NCI-H774 (cell line): ENCODE measurements at regions not wholly inside any gene's neighbourhood (a gene's known extent, or its start where the extent isn't known, plus 50 kb on each side); places are given as distances from the start of the nearest gene placed in this dataset.

Source experiments
- DNase-seq: peaks from one replicate; lab custom pipeline; 2025; lab: John Stamatoyannopoulos, UW

GRCh38 chr10:4483811-4484210 is 342.2 kb upstream of the AKR1E2 start:
- no peak for DNase-seq

GRCh38 chr10:4482659-4483058 is 343.3 kb upstream of the AKR1E2 start:
- no peak for DNase-seq

GRCh38 chr10:4481192-4481591 is 344.8 kb upstream of the AKR1E2 start:
- DNase-seq, result no peak

GRCh38 chr10:4479342-4479741 is 346.7 kb upstream of the AKR1E2 start:
- DNase-seq, result no peak

DNA sequence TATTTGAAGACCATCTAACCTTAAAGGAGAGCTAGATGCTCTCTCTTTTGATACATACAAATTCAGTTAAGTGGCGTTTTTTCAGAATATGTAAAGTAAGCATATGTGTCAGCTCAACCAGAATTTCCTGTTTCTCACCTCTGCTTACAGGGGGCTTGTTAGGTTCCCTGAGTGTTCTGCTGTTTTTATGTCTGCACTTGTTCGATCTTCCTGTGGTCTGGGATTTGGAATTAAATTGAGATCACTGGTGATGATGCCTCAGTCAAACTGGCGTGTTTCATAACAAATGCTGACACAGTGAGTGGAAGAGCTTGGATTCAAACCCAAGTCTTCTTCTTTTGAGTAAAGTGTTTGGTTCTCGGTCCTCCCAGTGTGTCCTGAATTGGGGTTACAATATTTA is 348.3 kb upstream of the AKR1E2 start:
- no peak for DNase-seq

DNA sequence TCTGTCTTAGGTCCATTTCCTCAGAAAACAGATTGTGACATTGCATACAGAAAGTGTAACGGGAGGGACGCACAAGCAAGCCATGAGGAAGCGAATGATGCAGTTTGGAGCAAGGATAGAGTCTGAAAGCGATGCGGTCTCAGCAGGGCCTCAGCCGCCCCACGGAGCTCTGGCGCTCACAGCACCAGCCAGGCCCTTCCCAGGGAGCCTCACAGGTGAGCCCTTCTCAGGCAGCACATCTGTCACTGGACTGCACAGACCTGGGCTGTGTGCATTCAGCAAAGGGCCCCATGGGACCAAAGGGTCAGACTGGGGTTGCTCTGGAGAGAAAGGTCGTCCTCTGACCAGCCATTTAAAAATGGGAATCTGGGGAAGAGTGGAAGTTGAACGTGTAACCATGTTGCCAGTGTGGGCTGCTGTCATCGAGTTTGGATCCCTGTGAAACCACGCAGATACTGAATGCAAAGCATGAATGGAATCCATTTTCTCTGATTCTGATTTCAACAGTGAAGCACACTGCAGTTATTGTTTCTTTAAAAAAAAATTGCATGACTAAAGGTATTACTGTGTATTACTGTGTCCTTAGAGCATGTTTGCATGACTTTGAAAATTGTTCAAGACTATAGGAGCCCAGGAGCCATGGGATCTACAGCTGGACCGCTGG is 350.0 kb upstream of the AKR1E2 start:
- no peak for DNase-seq

- no peak for DNase-seq
Measured at GRCh38 chr10:4474829-4475228, 351.2 kb upstream of the AKR1E2 start.

GRCh38 chr10:4473977-4474376 is 352.0 kb upstream of the AKR1E2 start:
- no peak for DNase-seq

DNA sequence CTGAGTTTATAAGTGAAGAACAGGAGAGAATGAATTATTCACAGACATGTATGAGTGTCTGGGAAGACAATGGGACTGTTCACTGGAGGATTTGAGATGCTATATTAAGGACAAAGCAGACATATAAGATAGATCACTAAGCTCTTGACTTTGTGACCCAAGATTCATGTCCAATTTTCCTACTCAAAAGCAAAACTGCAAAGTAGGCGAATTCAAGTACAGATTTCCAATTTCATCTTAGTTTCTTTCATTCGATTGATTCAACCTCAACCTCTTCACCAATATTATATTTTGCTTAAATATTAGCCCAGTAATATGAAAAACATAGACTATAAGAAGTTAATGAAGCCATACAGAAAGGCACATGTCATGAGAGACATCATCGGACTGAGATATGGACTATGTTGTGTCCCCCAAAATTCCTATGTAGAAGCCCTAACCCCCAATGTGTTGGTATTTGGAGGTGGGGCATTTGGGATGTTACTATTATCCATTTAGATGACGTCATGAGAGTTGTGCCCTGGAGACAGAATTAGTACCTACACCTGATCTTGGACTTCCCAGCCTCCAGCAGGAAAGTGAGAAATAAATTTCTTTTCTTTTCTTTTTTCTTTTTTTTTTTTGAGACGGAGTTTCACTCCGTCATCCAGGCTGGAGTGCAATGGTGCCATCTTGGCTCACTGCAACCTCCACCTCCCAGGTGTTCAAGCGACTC is 353.7 kb upstream of the AKR1E2 start:
- no peak for DNase-seq

DNA sequence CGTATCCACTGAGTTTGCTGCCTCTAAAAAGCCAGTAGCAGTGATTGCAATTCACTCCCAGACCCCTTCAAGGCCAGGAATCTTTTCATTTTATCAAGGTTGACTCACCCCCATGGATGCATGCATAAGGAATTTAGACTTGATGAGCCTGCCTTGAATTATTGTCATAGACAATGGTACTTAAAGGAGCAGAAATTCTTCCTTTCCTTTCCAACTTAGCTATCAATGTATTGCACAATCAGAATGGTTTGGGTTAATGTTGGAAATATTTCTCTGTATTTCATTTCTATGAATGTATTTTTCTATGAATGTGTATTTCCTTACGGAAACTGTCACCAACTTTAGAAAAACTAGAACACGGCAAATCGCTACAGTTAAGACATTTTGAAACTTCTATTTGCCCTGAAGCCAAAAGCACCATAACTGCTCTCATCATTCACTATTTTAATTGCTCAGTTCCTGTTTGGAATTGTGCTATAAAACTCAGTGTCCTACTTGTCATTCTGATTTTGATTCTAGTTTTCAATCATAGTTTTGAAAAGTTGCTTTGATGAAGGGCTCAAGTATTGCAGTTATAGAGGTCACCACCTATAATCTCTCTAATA is 355.7 kb upstream of the AKR1E2 start:
- DNase-seq, result no peak

DNA sequence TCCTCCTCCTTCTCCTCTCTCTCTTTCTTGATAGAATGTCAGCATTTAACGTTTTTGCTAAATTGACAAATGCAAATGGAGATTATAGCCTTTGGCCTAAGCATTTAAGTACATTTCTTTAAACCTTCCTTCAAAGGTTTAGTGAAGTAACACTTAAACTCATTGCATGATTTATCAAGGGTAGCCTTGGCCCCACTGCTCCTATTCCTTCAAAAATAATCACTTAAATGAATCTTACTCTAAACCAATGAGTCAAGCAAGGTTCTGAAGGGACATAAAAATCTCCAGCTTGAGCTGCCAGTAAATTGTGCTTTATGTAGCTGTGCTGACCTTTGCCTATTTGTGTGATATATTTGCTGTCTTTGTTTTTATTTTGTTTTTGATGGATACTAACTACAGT is 358.5 kb upstream of the AKR1E2 start:
- DNase-seq, result no peak

DNA sequence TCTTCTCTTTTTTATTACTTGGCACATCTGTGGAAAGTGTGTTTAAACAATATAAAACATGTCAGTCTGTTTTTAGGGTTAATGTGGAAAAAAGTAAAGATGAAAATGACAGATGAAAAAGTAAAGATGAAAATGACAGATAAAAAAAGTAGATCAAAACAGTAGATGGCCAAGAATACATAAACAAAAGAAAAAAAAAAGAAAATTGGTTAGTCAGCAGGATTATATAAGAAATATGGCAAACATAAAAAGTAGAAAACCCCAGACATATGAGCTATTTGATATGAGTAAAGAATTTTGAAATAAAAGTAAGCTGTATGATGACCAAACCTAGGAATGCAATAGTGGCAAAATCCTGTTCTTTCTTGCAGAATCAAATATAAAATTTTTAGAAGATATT is 365.7 kb upstream of the AKR1E2 start:
- DNase-seq, result no peak

- no peak for DNase-seq
Measured at GRCh38 chr10:4459531-4459930, 366.5 kb upstream of the AKR1E2 start.

GRCh38 chr10:4457597-4457996 is 368.4 kb upstream of the AKR1E2 start:
- DNase-seq, result no peak

DNA sequence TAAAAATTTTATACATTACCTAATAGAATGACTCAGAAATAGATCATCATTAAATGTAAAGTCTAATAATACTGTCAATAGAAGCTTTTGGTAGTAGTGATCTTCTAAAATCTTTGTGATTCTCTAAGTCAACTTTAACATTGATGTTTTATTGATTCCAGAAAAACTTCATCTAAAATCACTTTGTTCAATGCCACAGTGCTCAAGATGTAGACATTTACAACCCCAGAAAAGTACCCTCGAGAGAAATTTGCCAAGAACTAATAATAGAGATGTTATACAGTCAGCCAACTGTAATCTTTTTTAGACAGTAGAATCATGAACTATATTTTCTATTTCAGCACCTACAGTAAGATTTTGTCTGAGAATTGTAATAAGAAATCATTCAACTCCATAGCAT is 369.2 kb upstream of the AKR1E2 start:
- no peak for DNase-seq

DNA sequence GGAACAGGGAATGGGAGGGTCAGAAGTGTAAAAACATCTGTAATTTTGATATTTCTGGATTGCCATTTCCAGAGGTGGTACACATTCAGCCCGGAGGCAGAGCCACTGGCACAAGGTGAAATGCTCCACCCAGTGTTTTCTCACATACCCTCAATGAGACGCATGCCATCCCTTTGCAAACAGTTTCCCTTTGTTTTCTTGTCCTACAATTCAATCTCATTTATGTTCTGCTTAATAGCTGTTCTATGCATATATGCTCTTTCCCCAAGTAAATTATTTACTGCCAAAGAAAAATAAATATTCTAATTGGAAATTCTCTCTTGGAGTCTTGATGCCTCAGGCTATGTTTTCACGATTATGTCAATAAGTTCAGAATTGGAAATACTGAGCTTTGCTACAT is 369.7 kb upstream of the AKR1E2 start:
- no peak for DNase-seq

- no peak for DNase-seq
Measured at GRCh38 chr10:4453950-4454349, 372.1 kb upstream of the AKR1E2 start.

- no peak for DNase-seq
Measured at GRCh38 chr10:4453276-4453675, 372.7 kb upstream of the AKR1E2 start.

- DNase-seq, result peak; percentile 48
Measured at GRCh38 chr10:4450981-4451908, 374.8 kb upstream of the AKR1E2 start.

- no peak for DNase-seq
Measured at GRCh38 chr10:4450169-4450568, 375.8 kb upstream of the AKR1E2 start.

DNA sequence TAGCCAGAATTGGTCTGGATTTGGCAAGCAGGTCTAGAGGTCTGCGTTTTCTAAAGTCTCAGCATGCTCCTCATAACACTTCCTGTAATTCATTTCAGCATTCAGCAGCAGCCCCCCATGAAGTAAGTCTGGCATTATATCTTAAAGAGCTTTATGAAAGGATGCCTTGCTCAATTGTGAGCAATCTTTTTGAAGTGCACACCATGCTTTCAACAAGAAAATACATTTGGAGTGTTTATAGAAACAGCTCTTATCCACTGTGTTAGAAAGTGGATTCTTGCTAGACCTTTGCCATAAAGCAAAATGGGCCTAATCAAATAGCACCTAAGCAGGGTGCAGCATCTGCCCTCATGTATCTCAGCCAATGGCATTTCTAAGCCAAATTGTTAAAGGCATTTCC is 378.0 kb upstream of the AKR1E2 start:
- DNase-seq, result no peak

DNA sequence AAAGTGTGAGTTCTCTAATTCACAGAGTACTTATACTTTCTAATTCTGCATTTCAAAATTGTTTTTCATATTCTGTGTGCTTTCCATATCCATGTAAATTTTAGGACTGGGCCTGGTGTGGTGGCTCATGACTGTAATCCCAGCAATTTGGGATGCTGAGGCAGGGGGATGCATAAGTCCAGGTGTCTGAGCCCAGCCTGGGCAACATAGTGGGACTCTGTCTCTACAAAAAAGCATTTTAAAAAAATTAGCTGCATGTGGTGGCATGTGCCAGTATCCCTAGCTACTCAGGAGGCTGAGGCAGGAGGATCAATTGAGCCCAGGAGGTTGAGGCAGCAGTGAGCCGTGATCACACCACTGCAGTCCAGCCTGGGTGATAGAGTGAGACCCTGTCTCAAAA is 382.6 kb upstream of the AKR1E2 start:
- no peak for DNase-seq
